Sigmoid colon (tissue), 6 donors: ENCODE measurements at regions not wholly inside any gene's neighbourhood (a gene's known extent, or its start where the extent isn't known, plus 50 kb on each side); places are given as distances from the start of the nearest gene placed in this dataset.

ENCODE experiments used
- DNase-seq: peaks from one replicate; pipeline ENCODE4 v3.0.0-alpha.2; 2019
- H3K27ac ChIP-seq, 4 donors: fragments of 200-600 bp; sonication (generic); one replicate each; pipeline ENCODE4 v1.5.1; 2016 to 2019; ENCODE audit warnings: mild to moderate bottlenecking in 1 of 4
- H3K27me3 ChIP-seq, 3 donors: fragments of 200-600 bp; sonication (generic); one replicate each; pipeline ENCODE4 v1.5.1; 2019; ENCODE audit warnings: mild to moderate bottlenecking in 1 of 3
- H3K36me3 ChIP-seq, 4 donors: fragments of 200-600 bp; sonication (generic); one replicate each; pipeline ENCODE4 v1.5.1; 2016 to 2019
- H3K4me1 ChIP-seq, 4 donors: fragments of 200-600 bp; sonication (generic); one replicate each; pipeline ENCODE4 v1.5.1; 2017 to 2019
- H3K4me3 ChIP-seq, 4 donors: fragments of 200-600 bp; sonication (generic); one replicate each; pipeline ENCODE4 v1.5.1; 2017 to 2019; ENCODE audit warnings: mild to moderate bottlenecking in 2 of 4, moderate library complexity in 1 of 4
- H3K9me3 ChIP-seq, 4 donors: fragments of 200-600 bp in 3 of 4; sonication (generic) in 3 of 4; one replicate each; pipeline versions ENCODE4 v1.5.1 to v1.6.1; 2013 to 2019
- EP300 ChIP-seq, 4 donors: sonication (generic); formaldehyde crosslinking; IDR thresholded peaks; one replicate each; pipeline ENCODE4 v1.6.1; 2017; ENCODE audit warnings: antibody characterized with exemption in 4 of 4
- POLR2A ChIP-seq, 2 donors: fragments of 450-650 bp; IDR thresholded peaks; one replicate each; pipeline ENCODE4 v1.6.1; 2016; ENCODE audit warnings: antibody characterized with exemption in 2 of 2, mild to moderate bottlenecking in 2 of 2, moderate library complexity in 2 of 2
- POLR2AphosphoS5 ChIP-seq, 4 donors: sonication (generic); formaldehyde crosslinking; IDR thresholded peaks; one replicate each; pipeline ENCODE4 v1.6.1; 2017; ENCODE audit warnings: antibody characterized with exemption in 4 of 4
- WGBS, 2 donors: extraction: QIAGEN DNeasy Blood & Tissue Kit; methylation state at CpG; one replicate each; pipeline ENCODE4 v1.1.7; 2013; 5-methylcytosine and 5-hydroxymethylcytosine counted together
- intact Hi-C: fragments of 100-400 bp; cut with DNase I; formaldehyde crosslinking; loops from one replicate; pipeline ENCODE4 v1.15.1; 2023
- TF ChIP-seq, protein P1 (sequence below), 4 experiments: fragments of 450-650 bp in 3 of 4; fragments of 200-600 bp in 1 of 4; IDR thresholded peaks; one replicate each; pipeline ENCODE4 v1.5.1; 2016 to 2019; ENCODE audit warnings: antibody characterized with exemption in 4 of 4, mild to moderate bottlenecking in 3 of 4, moderate library complexity in 2 of 4
- donor health status: healthy with polysubstance abuse.
- donor health status: healthy.

DNA sequence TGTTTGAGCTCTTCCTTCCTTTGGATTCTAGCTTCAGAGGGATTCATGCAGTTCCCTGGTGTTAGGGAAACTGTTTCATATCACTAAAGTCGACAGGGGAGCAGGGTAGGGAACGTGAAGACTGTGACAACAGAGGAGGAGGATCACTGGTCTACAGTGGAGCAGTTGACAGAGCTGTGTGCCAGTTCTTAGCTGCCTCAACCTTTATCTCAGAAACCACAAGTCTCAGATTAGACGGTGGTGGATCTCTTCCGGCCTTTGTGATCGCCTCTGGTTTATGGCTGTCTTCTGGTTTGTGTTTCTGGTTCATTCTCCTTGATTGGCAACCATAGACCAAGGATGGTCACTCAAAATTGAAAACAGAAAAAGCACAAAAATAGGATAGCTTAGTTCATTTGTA lies 538.9 kb upstream of the API5 start:
- Histone ChIP-seq H3K4me1 (no peaks in the 10 kb centered on the region), H3K9me3 (no peaks in the 10 kb centered on the region), H3K36me3 (no peaks in the 10 kb centered on the region), H3K4me3 (no peak overlapping the region), H3K27me3 (no peaks in the 10 kb centered on the region), H3K27ac (no peak overlapping the region)
- intact Hi-C loops, result no loop called here
- WGBS, 2 donors, result 51 to 64% methylated on average over 5 of the region's 5 CpGs
- TF ChIP-seq, protein P1, sequence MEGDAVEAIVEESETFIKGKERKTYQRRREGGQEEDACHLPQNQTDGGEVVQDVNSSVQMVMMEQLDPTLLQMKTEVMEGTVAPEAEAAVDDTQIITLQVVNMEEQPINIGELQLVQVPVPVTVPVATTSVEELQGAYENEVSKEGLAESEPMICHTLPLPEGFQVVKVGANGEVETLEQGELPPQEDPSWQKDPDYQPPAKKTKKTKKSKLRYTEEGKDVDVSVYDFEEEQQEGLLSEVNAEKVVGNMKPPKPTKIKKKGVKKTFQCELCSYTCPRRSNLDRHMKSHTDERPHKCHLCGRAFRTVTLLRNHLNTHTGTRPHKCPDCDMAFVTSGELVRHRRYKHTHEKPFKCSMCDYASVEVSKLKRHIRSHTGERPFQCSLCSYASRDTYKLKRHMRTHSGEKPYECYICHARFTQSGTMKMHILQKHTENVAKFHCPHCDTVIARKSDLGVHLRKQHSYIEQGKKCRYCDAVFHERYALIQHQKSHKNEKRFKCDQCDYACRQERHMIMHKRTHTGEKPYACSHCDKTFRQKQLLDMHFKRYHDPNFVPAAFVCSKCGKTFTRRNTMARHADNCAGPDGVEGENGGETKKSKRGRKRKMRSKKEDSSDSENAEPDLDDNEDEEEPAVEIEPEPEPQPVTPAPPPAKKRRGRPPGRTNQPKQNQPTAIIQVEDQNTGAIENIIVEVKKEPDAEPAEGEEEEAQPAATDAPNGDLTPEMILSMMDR (IDR thresholded peaks at IDR 0.05), result no peak
- TF ChIP-seq EP300 (IDR thresholded peaks at IDR 0.05) (no peak), POLR2AphosphoS5 (IDR thresholded peaks at IDR 0.05) (no peak), POLR2A (IDR thresholded peaks at IDR 0.05) (no peak)
- DNase-seq, result no peak

DNA sequence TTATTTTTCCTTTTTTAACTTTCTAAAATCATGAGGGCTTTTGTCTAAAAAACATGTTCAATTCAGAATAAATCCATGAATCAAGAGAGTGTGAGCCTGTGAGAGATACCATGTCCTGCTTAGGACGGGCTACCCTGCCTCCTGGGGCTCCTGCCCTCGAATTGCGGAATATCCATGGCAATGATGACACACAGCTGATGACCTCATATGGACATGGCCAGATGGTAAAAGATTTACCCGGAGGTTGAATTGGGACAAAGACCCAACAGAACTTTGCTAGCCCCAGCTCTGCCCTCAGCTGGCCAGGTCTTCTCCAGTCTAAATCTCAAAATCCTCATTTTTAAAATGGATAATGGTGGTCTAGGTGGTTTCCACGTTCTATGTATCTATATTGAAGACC lies 538.1 kb upstream of the API5 start:
- intact Hi-C loops, result no loop called here
- Histone ChIP-seq H3K4me1 (no peaks in the 10 kb centered on the region), H3K9me3 (no peaks in the 10 kb centered on the region), H3K36me3 (no peaks in the 10 kb centered on the region), H3K27me3 (no peaks in the 10 kb centered on the region), H3K4me3 (no peak overlapping the region), H3K27ac (no peak overlapping the region)
- 73 to 83% methylated on average over 5 of the region's 5 CpGs for WGBS, 2 donors
- TF ChIP-seq POLR2A (IDR thresholded peaks at IDR 0.05), result no peak
- TF ChIP-seq, protein P1 (IDR thresholded peaks at IDR 0.05), result no peak
- TF ChIP-seq EP300 (IDR thresholded peaks at IDR 0.05), result no peak
- TF ChIP-seq POLR2AphosphoS5 (IDR thresholded peaks at IDR 0.05), result no peak
- no peak for DNase-seq

DNA sequence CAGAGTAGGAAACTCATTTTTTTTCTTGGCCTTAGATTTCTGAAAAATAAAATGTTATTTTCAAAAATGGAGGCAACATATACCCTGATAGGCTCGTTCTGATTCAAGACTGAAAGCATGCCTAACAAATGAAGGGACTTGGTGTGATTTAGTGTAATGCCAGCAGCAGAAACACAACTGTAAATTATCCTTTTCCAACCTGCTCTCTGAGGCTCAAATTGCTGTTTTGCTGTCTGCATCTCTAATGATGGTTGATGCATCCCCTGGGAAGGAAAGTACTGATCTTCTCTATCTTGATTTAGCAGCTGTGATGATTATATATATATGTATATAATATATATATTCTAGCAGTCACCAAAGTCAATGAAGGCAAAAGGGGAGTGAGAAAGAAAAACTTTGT lies 537.2 kb upstream of the API5 start:
- no peak for TF ChIP-seq POLR2A (IDR thresholded peaks at IDR 0.05)
- H3K9me3 ChIP-seq, result no peaks in the 10 kb centered on the region

DNA sequence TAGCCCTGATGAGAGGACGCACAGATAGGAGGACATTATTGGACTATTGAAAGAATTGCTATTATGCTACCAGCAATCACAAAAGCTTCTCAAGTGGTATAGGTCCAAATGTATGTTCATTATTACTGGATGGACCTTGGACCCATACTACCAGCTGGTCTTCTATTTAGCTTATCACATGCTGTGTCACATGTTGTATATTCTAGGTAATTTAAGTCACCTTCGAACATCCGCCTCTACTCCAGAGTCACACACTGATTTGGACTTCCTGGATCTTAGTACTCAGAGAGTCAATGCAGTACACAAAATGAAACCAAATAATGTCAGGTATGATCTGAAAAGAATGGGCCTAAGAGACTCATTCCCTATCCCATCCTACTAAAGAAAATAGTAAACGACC lies 534.0 kb upstream of the API5 start:
- H3K27ac ChIP-seq, result no peak overlapping the region
- H3K9me3 ChIP-seq, result no peaks in the 10 kb centered on the region

More for the DNA sequence above, 537.2 kb upstream of the API5 start:
- H3K4me1 ChIP-seq, result no peaks in the 10 kb centered on the region
- H3K27ac ChIP-seq, result no peak overlapping the region
- H3K36me3 ChIP-seq, result no peaks in the 10 kb centered on the region
- no peak overlapping the region for H3K4me3 ChIP-seq
- 38 to 51% methylated on average over 1 of the region's 1 CpG for WGBS, 2 donors
- no peaks in the 10 kb centered on the region for H3K27me3 ChIP-seq
- intact Hi-C loops, result no loop called here
- DNase-seq, result no peak

DNA sequence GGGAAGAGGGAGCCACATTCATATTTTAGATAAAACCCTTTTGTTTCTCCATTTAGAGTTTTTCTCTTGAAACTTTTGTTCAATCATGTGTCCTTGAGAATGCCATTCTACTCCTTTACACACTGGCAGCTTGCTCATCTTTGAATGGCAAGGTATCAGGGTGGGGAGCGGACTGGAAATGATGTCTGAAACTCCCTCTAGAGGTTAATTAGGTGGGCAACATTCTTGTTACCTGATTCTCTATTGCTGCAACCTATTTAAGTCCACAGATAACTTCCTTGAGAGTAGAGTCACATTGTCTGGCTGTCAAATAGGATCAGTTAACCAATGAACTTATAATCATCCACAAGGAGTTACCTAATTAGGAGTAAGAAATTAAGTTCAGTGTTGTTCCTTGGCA lies 533.6 kb upstream of the API5 start:
- Histone ChIP-seq H3K4me1 (no peaks in the 10 kb centered on the region), H3K9me3 (no peaks in the 10 kb centered on the region), H3K27ac (no peak overlapping the region), H3K4me3 (no peak overlapping the region), H3K36me3 (no peaks in the 10 kb centered on the region), H3K27me3 (no peaks in the 10 kb centered on the region)
- intact Hi-C loops, result no loop called here
- TF ChIP-seq POLR2AphosphoS5 (IDR thresholded peaks at IDR 0.05) (no peak), POLR2A (IDR thresholded peaks at IDR 0.05) (no peak), EP300 (IDR thresholded peaks at IDR 0.05) (no peak)
- TF ChIP-seq, protein P1 (IDR thresholded peaks at IDR 0.05), result no peak
- DNase-seq, result no peak
- WGBS, 2 donors, result 85 to 88% methylated on average over 1 of the region's 1 CpG

More for the DNA sequence above, 534.0 kb upstream of the API5 start:
- Histone ChIP-seq H3K27me3 (no peaks in the 10 kb centered on the region), H3K36me3 (no peaks in the 10 kb centered on the region), H3K4me3 (no peak overlapping the region), H3K4me1 (no peaks in the 10 kb centered on the region)
- intact Hi-C loops, result no loop called here
- DNase-seq, result no peak
- TF ChIP-seq EP300 (IDR thresholded peaks at IDR 0.05) (no peak), POLR2AphosphoS5 (IDR thresholded peaks at IDR 0.05) (no peak), POLR2A (IDR thresholded peaks at IDR 0.05) (no peak)
- TF ChIP-seq, protein P1 (IDR thresholded peaks at IDR 0.05), result no peak
- WGBS, 2 donors, result 48 to 89% methylated on average over 4 of the region's 4 CpGs
